GM18517 (cell line): ENCODE measurements at regions not wholly inside any gene's neighbourhood (a gene's known extent, or its start where the extent isn't known, plus 50 kb on each side); places are given as distances from the start of the nearest gene placed in this dataset.
"Not testable (repeated sequence)": the region's sequence is repeated elsewhere in the genome, so short reads cannot be mapped to it uniquely, and the experiment has no call there.

Experiments
- ATAC-seq: cut with Tn5 transposase; IDR thresholded peaks from one replicate; pipeline ENCODE4 v1.9.1; 2021; ENCODE audit warnings: mild to moderate bottlenecking, moderate library complexity; ENCODE audit not compliant: unreplicated experiment

- ATAC-seq = no peak
These were observed 207.1 kb upstream of the CXorf66 start for GRCh38 chrX:140172401-140172800.

- no peak for ATAC-seq
These were observed 202.2 kb upstream of the CXorf66 start for GRCh38 chrX:140167551-140167950.

GRCh38 chrX:140165849-140166248 is 200.5 kb upstream of the CXorf66 start:
- ATAC-seq = no peak

GRCh38 chrX:140164391-140164790 is 199.1 kb upstream of the CXorf66 start:
- no peak for ATAC-seq

- ATAC-seq = no peak
These were observed 198.2 kb upstream of the CXorf66 start for GRCh38 chrX:140163371-140164159.

GRCh38 chrX:140157611-140158010 is 192.3 kb upstream of the CXorf66 start:
- no peak for ATAC-seq

GRCh38 chrX:140157143-140157542 is 191.8 kb upstream of the CXorf66 start:
- no peak for ATAC-seq

- no peak for ATAC-seq
These were observed 186.0 kb upstream of the CXorf66 start for GRCh38 chrX:140151316-140151715.

- no peak for ATAC-seq
These were observed 184.4 kb upstream of the CXorf66 start for GRCh38 chrX:140149761-140150160.

GRCh38 chrX:140141444-140142029 is 176.2 kb upstream of the CXorf66 start:
- peak; percentile 52 for ATAC-seq

- ATAC-seq = not testable (repeated sequence)
These were observed 173.2 kb upstream of the CXorf66 start for GRCh38 chrX:140138492-140138891.

- ATAC-seq = not testable (repeated sequence)
These were observed 172.7 kb upstream of the CXorf66 start for GRCh38 chrX:140138065-140138464.

GRCh38 chrX:140132937-140133336 is 167.6 kb upstream of the CXorf66 start:
- ATAC-seq = no peak

GRCh38 chrX:140123446-140123845 is 158.1 kb upstream of the CXorf66 start:
- ATAC-seq = no peak

GRCh38 chrX:140114059-140114458 is 148.7 kb upstream of the CXorf66 start:
- ATAC-seq = not testable (repeated sequence)

GRCh38 chrX:140110081-140110650 is 144.8 kb upstream of the CXorf66 start:
- no peak for ATAC-seq

- ATAC-seq = no peak
These were observed 139.4 kb upstream of the CXorf66 start for GRCh38 chrX:140104760-140105159.

GRCh38 chrX:140099221-140099620 is 133.9 kb upstream of the CXorf66 start:
- no peak for ATAC-seq

GRCh38 chrX:140092121-140092520 is 126.8 kb upstream of the CXorf66 start:
- ATAC-seq = no peak

GRCh38 chrX:140091125-140091886 is 126.0 kb upstream of the CXorf66 start:
- peak; percentile 48 for ATAC-seq

GRCh38 chrX:140090800-140091124 is 125.4 kb upstream of the CXorf66 start:
- ATAC-seq = no peak

- ATAC-seq = no peak
These were observed 123.1 kb upstream of the CXorf66 start for GRCh38 chrX:140088438-140088837.
